A673 (cell line): ENCODE measurements at regions not wholly inside any gene's neighbourhood (a gene's known extent, or its start where the extent isn't known, plus 50 kb on each side); places are given as distances from the start of the nearest gene placed in this dataset.

Source experiments
- BruUV-seq: library from RNA; stranded (reverse); fragments of 400-500 nt; replicated peaks from 2 replicates; lab custom pipeline; 2021; lab: Mats Ljungman, UMichigan
- CTCF ChIA-PET: fragments of 300-600 bp; sonication (Branson Sonifier 250); formaldehyde crosslinking; loops from one replicate; lab custom pipeline; 2022; ENCODE audit warnings: antibody characterized with exemption; lab: Charles Lee
- POLR2A ChIA-PET: fragments of 300-600 bp; sonication (Branson Sonifier 250); formaldehyde crosslinking; loops from one replicate; lab custom pipeline; 2022; ENCODE audit warnings: antibody characterized with exemption; ENCODE audit not compliant: low non-redundant PET; lab: Charles Lee
- DNase-seq: peaks from one replicate; pipeline ENCODE4 v3.0.0-alpha.2; 2015; ENCODE audit warnings: low spot score
- H3K27ac ChIP-seq: fragments of 200-600 bp; sonication (generic); 2 replicates; pipeline ENCODE4 v1.5.1; 2016; ENCODE audit warnings: mixed run types, low read depth, mild to moderate bottlenecking, mixed read lengths, antibody characterized with exemption, low read length; ENCODE audit not compliant: poor library complexity, severe bottlenecking
- H3K27me3 ChIP-seq: fragments of 200-600 bp; sonication (generic); replicated peaks from 2 replicates; pipeline ENCODE4 v1.6.1; 2017; ENCODE audit warnings: mixed run types, low read depth, mild to moderate bottlenecking, mixed read lengths, antibody characterized with exemption, low read length; ENCODE audit not compliant: insufficient read depth, poor library complexity
- H3K36me3 ChIP-seq: fragments of 200-600 bp; sonication (generic); 2 replicates; pipeline ENCODE4 v1.6.1; 2016; ENCODE audit warnings: mixed run types, mild to moderate bottlenecking, mixed read lengths, antibody characterized with exemption, low read length; ENCODE audit not compliant: insufficient read depth, poor library complexity, severe bottlenecking
- H3K4me1 ChIP-seq: fragments of 200-600 bp; sonication (generic); 2 replicates; pipeline ENCODE4 v1.6.1; 2017; ENCODE audit warnings: mixed run types, mild to moderate bottlenecking, mixed read lengths, antibody characterized with exemption, low read length; ENCODE audit not compliant: insufficient read depth, poor library complexity, severe bottlenecking
- H3K4me3 ChIP-seq: fragments of 200-600 bp; sonication (generic); 2 replicates; pipeline ENCODE4 v1.5.1; 2016; ENCODE audit warnings: low read depth, mixed run types, mild to moderate bottlenecking, mixed read lengths, low read length; ENCODE audit not compliant: poor library complexity, severe bottlenecking
- H3K9me3 ChIP-seq: fragments of 200-600 bp; sonication (generic); 2 replicates; pipeline ENCODE4 v1.6.1; 2016; ENCODE audit warnings: mixed run types, low read depth, mild to moderate bottlenecking, mixed read lengths, antibody characterized with exemption, low read length; ENCODE audit not compliant: poor library complexity, severe bottlenecking
- CTCF ChIP-seq: fragments of 300-800, 200-600 bp; sonication (generic); conservative IDR thresholded peaks from 2 replicates; pipeline ENCODE4 v1.5.1; 2017; ENCODE audit warnings: low read depth, mild to moderate bottlenecking, antibody characterized with exemption, low read length, moderate library complexity, mixed read lengths
- EZH2 ChIP-seq: fragments of 200-600 bp; sonication (generic); IDR thresholded peaks from 2 replicates; pipeline ENCODE4 v1.6.1; 2017; ENCODE audit warnings: borderline replicate concordance, low read depth, mild to moderate bottlenecking, mixed read lengths, antibody characterized with exemption, low read length; ENCODE audit not compliant: poor library complexity, severe bottlenecking
- intact Hi-C: fragments of 100-400 bp; cut with micrococcal nuclease; formaldehyde crosslinking; loops from one replicate; pipeline ENCODE4 v1.10.0; 2022; ENCODE audit not compliant: unreplicated experiment

- no peak for TF ChIP-seq CTCF
- no peak for TF ChIP-seq EZH2
- no TSS peak for BruUV-seq
- ChIA-PET POLR2A (no interaction called here), CTCF (no interaction called here)
- H3K4me3 ChIP-seq, result no peak overlapping the region
- intact Hi-C loops, result no loop called here
- H3K9me3 ChIP-seq, result no peaks in the 10 kb centered on the region
- no peaks in the 10 kb centered on the region for H3K27me3 ChIP-seq
- H3K27ac ChIP-seq, result no peak overlapping the region
- no peaks in the 10 kb centered on the region for H3K36me3 ChIP-seq
- no peaks in the 10 kb centered on the region for H3K4me1 ChIP-seq
- DNase-seq, result no peak
Observed at GRCh38 chr12:114821570-114821969, 137.6 kb upstream of the TBX3 start.

- Histone ChIP-seq H3K4me3 (no peak overlapping the region), H3K4me1 (no peaks in the 10 kb centered on the region), H3K36me3 (no peaks in the 10 kb centered on the region), H3K27me3 (no peaks in the 10 kb centered on the region), H3K9me3 (no peaks in the 10 kb centered on the region), H3K27ac (no peak overlapping the region)
- POLR2A ChIA-PET, result no interaction called here
- TF ChIP-seq CTCF (no peak), EZH2 (no peak)
- intact Hi-C loops, result no loop called here
- CTCF ChIA-PET, result no interaction called here
- no TSS peak for BruUV-seq
- DNase-seq, result no peak
Observed at GRCh38 chr12:114820796-114821195, 136.8 kb upstream of the TBX3 start.

- Histone ChIP-seq H3K9me3 (no peaks in the 10 kb centered on the region), H3K36me3 (no peaks in the 10 kb centered on the region), H3K27ac (no peak overlapping the region), H3K4me3 (no peak overlapping the region), H3K27me3 (no peaks in the 10 kb centered on the region), H3K4me1 (no peaks in the 10 kb centered on the region)
- DNase-seq, result no peak
- no TSS peak for BruUV-seq
- TF ChIP-seq CTCF (no peak), EZH2 (no peak)
- ChIA-PET CTCF (no interaction called here), POLR2A (no interaction called here)
- intact Hi-C loops, result no loop called here
Observed at GRCh38 chr12:114817571-114818425, 133.8 kb upstream of the TBX3 start.
